Esophagus muscularis mucosa (tissue), 4 donors: ENCODE measurements at regions not wholly inside any gene's neighbourhood (a gene's known extent, or its start where the extent isn't known, plus 50 kb on each side); places are given as distances from the start of the nearest gene placed in this dataset.

Experiments
- DNase-seq: peaks from one replicate; pipeline ENCODE4 v3.0.0-alpha.2; 2017; ENCODE audit errors: extremely low spot score
- H3K27ac ChIP-seq, 4 donors: fragments of 200-600 bp; sonication (generic); replicated peaks in 1 of 4; 1 replicate in 3 of 4; 2 replicates in 1 of 4; pipeline ENCODE4 v1.5.1; 2016 to 2019; ENCODE audit warnings: mild to moderate bottlenecking in 1 of 4
- H3K27me3 ChIP-seq, 4 donors: fragments of 200-600 bp; sonication (generic); one replicate each; pipeline versions ENCODE4 v1.5.1 to v1.6.0; 2016 to 2019
- H3K36me3 ChIP-seq, 4 donors: fragments of 200-600 bp; sonication (generic); one replicate each; pipeline ENCODE4 v1.5.1; 2016 to 2019
- H3K4me1 ChIP-seq, 4 donors: fragments of 200-600 bp; sonication (generic); one replicate each; pipeline ENCODE4 v1.5.1; 2016 to 2019
- H3K4me3 ChIP-seq, 4 donors: fragments of 200-600 bp; sonication (generic); 1 replicate in 2 of 4; 2 replicates in 2 of 4; pipeline ENCODE4 v1.5.1; 2016 to 2019; ENCODE audit warnings: mild to moderate bottlenecking in 4 of 4, moderate library complexity in 1 of 4
- H3K9me3 ChIP-seq, 4 donors: fragments of 200-600 bp; sonication (generic); 1 replicate in 3 of 4; 2 replicates in 1 of 4; pipeline ENCODE4 v1.5.1; 2016 to 2019
- EP300 ChIP-seq: sonication (generic); formaldehyde crosslinking; IDR thresholded peaks from one replicate; pipeline ENCODE4 v1.6.1; 2017; ENCODE audit warnings: antibody characterized with exemption
- POLR2A ChIP-seq: fragments of 450-650 bp; IDR thresholded peaks from one replicate; pipeline ENCODE4 v1.6.1; 2017; ENCODE audit warnings: antibody characterized with exemption, moderate library complexity, mild to moderate bottlenecking, low read depth
- POLR2AphosphoS5 ChIP-seq, 2 donors: sonication (generic); formaldehyde crosslinking; IDR thresholded peaks; one replicate each; pipeline ENCODE4 v1.6.1; 2017; ENCODE audit warnings: antibody characterized with exemption in 2 of 2
- WGBS: methylation state at CpG from one replicate; pipeline ENCODE4 v1.1.5; 2018; 5-methylcytosine and 5-hydroxymethylcytosine counted together
- intact Hi-C: fragments of 100-400 bp; cut with DNase I; formaldehyde crosslinking; loops from one replicate; pipeline ENCODE4 v1.15.1; 2023
- TF ChIP-seq, protein P1 (sequence below), 3 experiments: fragments of 200-600 bp in 2 of 3; fragments of 450-650 bp in 1 of 3; sonication (generic) in 2 of 3; IDR thresholded peaks; one replicate each; pipeline ENCODE4 v1.5.1; 2017 to 2019; ENCODE audit warnings: antibody characterized with exemption in 3 of 3, mild to moderate bottlenecking in 2 of 3, moderate library complexity in 1 of 3

- H3K4me1 ChIP-seq: no peaks in the 10 kb centered on the region
- H3K4me3 ChIP-seq: no peak overlapping the region
- intact Hi-C loops: no loop called here
- WGBS: 56% methylated on average over 2 of the region's 2 CpGs
- DNase-seq: no peak
- H3K27ac ChIP-seq: no peak overlapping the region
- TF ChIP-seq POLR2A (no peak), EP300 (no peak), POLR2AphosphoS5 (IDR thresholded peaks at IDR 0.05) (no peak)
- TF ChIP-seq, protein P1, sequence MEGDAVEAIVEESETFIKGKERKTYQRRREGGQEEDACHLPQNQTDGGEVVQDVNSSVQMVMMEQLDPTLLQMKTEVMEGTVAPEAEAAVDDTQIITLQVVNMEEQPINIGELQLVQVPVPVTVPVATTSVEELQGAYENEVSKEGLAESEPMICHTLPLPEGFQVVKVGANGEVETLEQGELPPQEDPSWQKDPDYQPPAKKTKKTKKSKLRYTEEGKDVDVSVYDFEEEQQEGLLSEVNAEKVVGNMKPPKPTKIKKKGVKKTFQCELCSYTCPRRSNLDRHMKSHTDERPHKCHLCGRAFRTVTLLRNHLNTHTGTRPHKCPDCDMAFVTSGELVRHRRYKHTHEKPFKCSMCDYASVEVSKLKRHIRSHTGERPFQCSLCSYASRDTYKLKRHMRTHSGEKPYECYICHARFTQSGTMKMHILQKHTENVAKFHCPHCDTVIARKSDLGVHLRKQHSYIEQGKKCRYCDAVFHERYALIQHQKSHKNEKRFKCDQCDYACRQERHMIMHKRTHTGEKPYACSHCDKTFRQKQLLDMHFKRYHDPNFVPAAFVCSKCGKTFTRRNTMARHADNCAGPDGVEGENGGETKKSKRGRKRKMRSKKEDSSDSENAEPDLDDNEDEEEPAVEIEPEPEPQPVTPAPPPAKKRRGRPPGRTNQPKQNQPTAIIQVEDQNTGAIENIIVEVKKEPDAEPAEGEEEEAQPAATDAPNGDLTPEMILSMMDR (IDR thresholded peaks at IDR 0.05): no peak
- no peaks in the 10 kb centered on the region for H3K27me3 ChIP-seq
- H3K36me3 ChIP-seq: no peaks in the 10 kb centered on the region
- no peaks in the 10 kb centered on the region for H3K9me3 ChIP-seq
Observed at GRCh38 chr14:27862684-27863083, 903.9 kb upstream of the FOXG1 start.

GRCh38 chr14:27863166-27863565 lies 903.4 kb upstream of the FOXG1 start:
- intact Hi-C loops: no loop called here
- H3K36me3 ChIP-seq: no peaks in the 10 kb centered on the region
- 49% methylated on average over 8 of the region's 8 CpGs for WGBS
- no peaks in the 10 kb centered on the region for H3K27me3 ChIP-seq
- no peaks in the 10 kb centered on the region for H3K9me3 ChIP-seq
- no peak overlapping the region for H3K4me3 ChIP-seq
- no peak for DNase-seq
- H3K4me1 ChIP-seq: no peaks in the 10 kb centered on the region
- no peak for TF ChIP-seq EP300
- no peak for TF ChIP-seq POLR2A
- TF ChIP-seq, protein P1 (IDR thresholded peaks at IDR 0.05): no peak
- TF ChIP-seq POLR2AphosphoS5 (IDR thresholded peaks at IDR 0.05): no peak
- H3K27ac ChIP-seq: no peak overlapping the region

DNA sequence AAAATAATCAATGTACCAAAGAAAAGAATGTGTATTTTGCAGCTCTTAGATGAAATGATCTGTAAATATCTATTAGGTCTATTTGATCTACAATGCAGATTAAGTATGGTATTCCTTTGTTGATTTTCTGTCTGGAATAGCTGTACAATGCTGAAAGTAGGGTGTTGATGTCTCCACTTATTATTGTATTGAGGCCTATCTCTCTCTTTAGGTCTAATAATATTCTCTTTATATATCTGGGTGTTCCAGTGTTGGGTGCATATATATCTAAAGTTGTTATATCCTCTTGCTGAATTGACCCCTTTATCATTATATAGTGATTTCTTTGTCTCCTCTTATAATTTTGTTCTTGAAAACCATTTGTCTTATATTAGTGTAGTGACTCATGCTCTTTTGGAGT lies 885.5 kb upstream of the FOXG1 start:
- Histone ChIP-seq H3K9me3 (no peaks in the 10 kb centered on the region), H3K4me3 (no peak overlapping the region), H3K27ac (no peak overlapping the region), H3K27me3 (no peaks in the 10 kb centered on the region), H3K4me1 (no peaks in the 10 kb centered on the region), H3K36me3 (no peaks in the 10 kb centered on the region)
- TF ChIP-seq EP300: no peak
- no peak for TF ChIP-seq POLR2A
- TF ChIP-seq, protein P1 (IDR thresholded peaks at IDR 0.05): no peak
- no peak for TF ChIP-seq POLR2AphosphoS5 (IDR thresholded peaks at IDR 0.05)
- intact Hi-C loops: no loop called here
- no peak for DNase-seq

DNA sequence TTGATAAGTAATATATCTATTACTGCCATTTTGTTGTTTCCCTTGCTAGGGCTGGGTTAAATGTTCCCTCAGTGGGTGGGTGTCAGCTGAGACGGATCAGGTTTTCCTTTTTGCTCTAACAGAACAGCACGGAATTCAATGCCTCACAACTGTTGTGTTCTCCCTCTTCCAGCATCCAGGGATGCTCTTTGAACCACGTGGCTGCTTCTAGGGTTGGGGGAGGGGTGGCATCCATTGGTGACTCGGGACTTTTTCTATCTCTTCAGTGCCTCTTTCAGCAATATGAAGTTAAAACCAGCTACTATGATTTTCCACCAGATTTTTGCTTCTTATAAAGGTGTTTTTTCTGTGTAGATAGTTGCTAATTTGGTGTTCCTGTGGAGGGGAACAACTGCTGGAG lies 884.9 kb upstream of the FOXG1 start:
- Histone ChIP-seq H3K27ac (no peak overlapping the region), H3K4me3 (no peak overlapping the region), H3K36me3 (no peaks in the 10 kb centered on the region), H3K9me3 (no peaks in the 10 kb centered on the region), H3K27me3 (no peaks in the 10 kb centered on the region), H3K4me1 (no peaks in the 10 kb centered on the region)
- 44% methylated on average over 4 of the region's 4 CpGs for WGBS
- DNase-seq: no peak
- TF ChIP-seq POLR2AphosphoS5 (IDR thresholded peaks at IDR 0.05): no peak
- TF ChIP-seq, protein P1 (IDR thresholded peaks at IDR 0.05): no peak
- no peak for TF ChIP-seq EP300
- no peak for TF ChIP-seq POLR2A
- intact Hi-C loops: no loop called here

- intact Hi-C loops: no loop called here
- WGBS: 79% methylated on average over 1 of the region's 1 CpG
Observed at GRCh38 chr14:27886256-27886655, 880.3 kb upstream of the FOXG1 start.

More at GRCh38 chr14:27886256-27886655, 880.3 kb upstream of the FOXG1 start:
- Histone ChIP-seq H3K4me3 (no peak overlapping the region), H3K27ac (no peak overlapping the region), H3K36me3 (no peaks in the 10 kb centered on the region), H3K4me1 (no peaks in the 10 kb centered on the region), H3K27me3 (no peaks in the 10 kb centered on the region), H3K9me3 (no peaks in the 10 kb centered on the region)
- no peak for TF ChIP-seq EP300
- no peak for DNase-seq
